Testis (tissue), 2 donors: ENCODE measurements at regions not wholly inside any gene's neighbourhood (a gene's known extent, or its start where the extent isn't known, plus 50 kb on each side); places are given as distances from the start of the nearest gene placed in this dataset.

Experiments used
- CTCF ChIP-seq, 3 experiments: fragments of 450-650 bp in 2 of 3; fragments of 200-600 bp in 1 of 3; sonication (generic) in 1 of 3; IDR thresholded peaks; one replicate each; pipeline ENCODE4 v1.5.1; 2016 to 2019; ENCODE audit warnings: antibody characterized with exemption in 3 of 3, mild to moderate bottlenecking in 2 of 3, moderate library complexity in 1 of 3
- POLR2A ChIP-seq: fragments of 450-650 bp; IDR thresholded peaks from one replicate; pipeline ENCODE4 v1.6.1; 2017; ENCODE audit warnings: antibody characterized with exemption, mild to moderate bottlenecking, moderate library complexity

DNA sequence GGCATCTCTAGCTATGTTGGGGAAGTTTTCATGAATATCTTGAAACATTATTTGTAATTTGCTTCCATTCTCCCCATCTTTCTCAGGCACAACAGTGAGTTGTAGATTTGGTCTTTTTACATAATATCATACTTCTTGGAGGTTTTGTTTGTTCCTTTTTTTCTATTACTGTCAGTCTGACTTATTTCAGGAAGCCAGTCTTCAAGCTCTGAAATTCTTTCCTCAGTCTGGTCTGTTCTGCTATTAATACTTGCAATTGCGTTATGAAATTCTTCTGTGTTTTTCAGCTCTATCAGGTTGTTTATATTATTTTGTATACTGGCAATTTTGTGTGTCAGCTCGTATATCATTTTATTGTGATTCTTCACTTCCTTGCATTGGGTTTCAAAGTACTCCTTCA is 424.6 kb upstream of the PTBP2 start:
- TF ChIP-seq CTCF (IDR thresholded peaks at IDR 0.05) (no peak), POLR2A (no peak)
